Chondrocyte (in vitro differentiated cells): ENCODE measurements at regions not wholly inside any gene's neighbourhood (a gene's known extent, or its start where the extent isn't known, plus 50 kb on each side); places are given as distances from the start of the nearest gene placed in this dataset.

ENCODE experiments used
- DNase-seq: peaks from one replicate; pipeline ENCODE4 v3.0.0; 2021; ENCODE audit warnings: mixed read lengths, low spot score
- H3K27ac Mint-ChIP-seq: one replicate; pipeline ENCODE4 v1.8.0; 2021; ENCODE audit warnings: mild to moderate bottlenecking, moderate library complexity, mixed read lengths; ENCODE audit not compliant: unreplicated experiment
- H3K27me3 Mint-ChIP-seq: 2 replicates; pipeline ENCODE4 v1.8.0; 2021; ENCODE audit warnings: low read depth, mixed read lengths
- H3K36me3 Mint-ChIP-seq: 2 replicates; pipeline ENCODE4 v1.8.0; 2021; ENCODE audit warnings: low read depth, mixed read lengths
- H3K4me1 Mint-ChIP-seq: 2 replicates; pipeline ENCODE4 v1.8.0; 2021; ENCODE audit warnings: low read depth, mild to moderate bottlenecking, mixed read lengths
- H3K4me3 Mint-ChIP-seq: one replicate; pipeline ENCODE4 v1.8.0; 2021; ENCODE audit warnings: mild to moderate bottlenecking, moderate library complexity, mixed read lengths; ENCODE audit not compliant: unreplicated experiment
- H3K9me3 Mint-ChIP-seq: 2 replicates; pipeline ENCODE4 v1.8.0; 2021; ENCODE audit warnings: low read depth, mixed read lengths
- CTCF ChIP-seq: fragments of 200-600 bp; sonication (generic); IDR thresholded peaks from 2 replicates; pipeline ENCODE4 v1.5.0; 2021; ENCODE audit warnings: antibody characterized with exemption, mild to moderate bottlenecking, moderate library complexity

DNA sequence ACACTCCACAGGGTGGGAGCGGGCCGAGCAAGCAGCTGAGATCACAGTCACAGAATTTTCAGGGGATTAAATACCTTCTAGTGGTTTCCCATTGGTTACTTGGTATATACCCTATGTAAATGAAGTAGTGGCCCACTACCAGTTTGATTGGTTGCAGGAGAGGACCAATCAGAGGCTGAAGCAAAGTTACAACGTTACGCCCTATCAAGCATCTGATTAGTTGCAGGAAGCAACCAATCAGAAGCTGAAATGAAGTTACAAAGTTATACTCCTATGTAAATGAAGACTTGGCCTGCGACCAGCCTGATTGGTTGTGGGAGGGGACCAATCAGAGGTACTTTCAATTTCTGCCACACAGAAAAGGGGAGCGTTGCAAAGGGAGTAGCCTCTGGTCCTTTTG, 474.0 kb downstream of the COG6 start:
- H3K27ac Mint-ChIP-seq = no peak overlapping the region
- no peak for DNase-seq

DNA sequence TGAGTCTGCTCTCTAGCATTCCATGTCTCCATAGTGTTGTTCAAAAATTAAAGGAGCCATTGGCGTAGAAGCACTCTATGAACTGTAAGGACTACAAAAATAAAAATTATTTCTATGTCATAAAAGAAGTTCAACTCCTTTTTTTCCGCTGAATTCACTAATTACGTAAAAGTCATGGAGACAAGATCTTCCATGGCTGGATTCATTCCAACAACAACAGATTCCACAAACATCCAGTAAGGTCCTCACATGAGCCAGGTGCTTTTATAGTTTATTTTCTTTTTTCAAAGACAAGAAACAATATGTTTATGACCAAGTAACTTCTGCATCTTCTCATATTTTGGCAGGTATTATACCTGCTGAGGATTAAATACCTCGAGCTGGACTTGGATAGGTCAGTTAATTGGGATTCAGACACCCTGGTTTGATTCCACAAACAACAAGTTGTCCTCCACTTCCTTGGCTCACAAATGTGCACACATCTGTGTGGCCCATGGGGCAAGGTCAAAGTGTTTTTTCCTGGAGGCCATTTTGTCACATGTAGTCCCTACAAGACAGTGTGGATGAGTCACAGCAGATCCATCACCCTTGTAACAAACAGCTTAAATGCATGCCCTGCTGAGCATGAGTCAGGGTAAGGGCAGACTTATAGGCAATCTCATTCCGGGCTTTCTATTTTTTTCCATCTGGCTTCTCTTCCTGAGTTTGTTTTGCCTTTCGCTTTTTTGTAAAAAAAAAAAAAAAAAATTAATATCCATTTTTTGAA, 475.6 kb downstream of the COG6 start:
- no peak for TF ChIP-seq CTCF
- Mint-ChIP-seq H3K4me1 (peaks cover 16% of the 10 kb centered on the region), H3K27me3 (no peaks in the 10 kb centered on the region), H3K9me3 (peaks cover 5% of the 10 kb centered on the region), H3K36me3 (peaks cover 2% of the 10 kb centered on the region), H3K4me3 (no peak overlapping the region), H3K27ac (no peak overlapping the region)
- DNase-seq = no peak

More for the DNA sequence above, 474.0 kb downstream of the COG6 start:
- peaks cover 24% of the 10 kb centered on the region for H3K4me1 Mint-ChIP-seq
- H3K27me3 Mint-ChIP-seq = no peaks in the 10 kb centered on the region
- peaks cover 5% of the 10 kb centered on the region for H3K9me3 Mint-ChIP-seq
- no peak overlapping the region for H3K4me3 Mint-ChIP-seq
- TF ChIP-seq CTCF = no peak
- H3K36me3 Mint-ChIP-seq = peaks cover 2% of the 10 kb centered on the region

- H3K9me3 Mint-ChIP-seq = peaks cover 5% of the 10 kb centered on the region
- no peak for TF ChIP-seq CTCF
- peaks cover 5% of the 10 kb centered on the region for H3K4me1 Mint-ChIP-seq
- no peak for DNase-seq
- peaks cover 2% of the 10 kb centered on the region for H3K36me3 Mint-ChIP-seq
- H3K27ac Mint-ChIP-seq = no peak overlapping the region
- H3K27me3 Mint-ChIP-seq = no peaks in the 10 kb centered on the region
- H3K4me3 Mint-ChIP-seq = no peak overlapping the region
Measured at GRCh38 chr13:40132249-40132648, 476.8 kb downstream of the COG6 start.

GRCh38 chr13:40136896-40137295, 481.4 kb downstream of the COG6 start:
- Mint-ChIP-seq H3K4me3 (no peak overlapping the region), H3K36me3 (no peaks in the 10 kb centered on the region), H3K27me3 (no peaks in the 10 kb centered on the region), H3K9me3 (no peaks in the 10 kb centered on the region), H3K4me1 (peaks cover under 1% of the 10 kb centered on the region), H3K27ac (no peak overlapping the region)
- no peak for DNase-seq
- no peak for TF ChIP-seq CTCF

DNA sequence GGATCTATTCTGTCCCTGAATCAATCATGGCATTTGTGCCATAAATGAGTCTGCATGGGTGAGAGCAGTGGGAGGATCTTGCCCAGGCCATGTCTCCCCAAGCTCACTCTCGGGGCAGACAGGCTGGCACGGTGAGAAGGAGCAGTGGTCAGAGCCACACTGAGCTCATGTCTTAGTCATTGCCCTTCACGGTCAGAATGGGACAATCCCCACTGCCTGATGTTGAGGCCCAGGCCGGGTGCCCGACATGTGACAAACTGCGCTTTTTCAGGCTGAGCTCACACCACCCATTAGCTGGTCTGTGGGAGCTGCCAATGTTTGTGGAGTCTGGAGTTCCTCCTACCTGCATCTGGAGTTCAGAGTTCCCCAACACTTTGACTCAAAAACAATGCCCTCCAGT, 481.9 kb downstream of the COG6 start:
- no peak overlapping the region for H3K27ac Mint-ChIP-seq
- H3K27me3 Mint-ChIP-seq = no peaks in the 10 kb centered on the region
- no peak for DNase-seq
- TF ChIP-seq CTCF = no peak
- H3K4me1 Mint-ChIP-seq = no peaks in the 10 kb centered on the region
- H3K9me3 Mint-ChIP-seq = no peaks in the 10 kb centered on the region
- no peak overlapping the region for H3K4me3 Mint-ChIP-seq
- no peaks in the 10 kb centered on the region for H3K36me3 Mint-ChIP-seq
